ENCODE measurements at regions not wholly inside any gene's neighbourhood (a gene's known extent, or its start where the extent isn't known, plus 50 kb on each side); places are given as distances from the start of the nearest gene placed in this dataset.

DNA sequence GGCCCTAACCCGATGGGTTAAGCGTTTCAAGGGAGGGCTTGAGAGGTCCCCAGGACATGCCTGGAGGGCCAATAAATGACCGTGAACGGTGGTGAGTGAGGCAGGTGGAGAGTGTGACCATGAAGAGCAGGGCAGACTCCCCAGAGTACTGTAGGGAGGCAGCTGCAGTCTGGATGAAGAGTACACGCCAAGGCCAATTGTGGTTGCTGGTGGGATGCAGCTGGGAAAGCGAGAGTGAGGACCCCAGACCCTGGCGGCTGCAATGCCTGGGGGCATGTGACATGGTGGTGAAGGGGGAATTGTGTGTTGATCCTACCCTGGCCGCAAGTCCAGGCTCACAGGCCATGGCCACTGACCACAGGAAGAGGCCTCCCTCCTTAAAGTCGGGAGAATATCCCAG lies 62.9 kb downstream of the TMEM235 start:
- Histone ChIP-seq H3K79me2 (ENCODE audit: insufficient read depth, low read length) (no peaks in the 10 kb centered on the region), H3K36me3 (replicated peaks in 1 of 2; ENCODE audit: control insufficient read depth in 1 of 2, insufficient read depth in 2 of 2, low read length in 2 of 2) (no peaks in the 10 kb centered on the region), H3K4me2 (ENCODE audit: low read depth, low read length) (no peak overlapping the region), H2AFZ (ENCODE audit: low read length) (no peak overlapping the region), H3K4me1 (ENCODE audit: insufficient read depth, low read length) (peaks cover 15% of the 10 kb centered on the region; the same call in 1 of the 2 replicates), H3K9me3 (ENCODE audit: low read length) (no peaks in the 10 kb centered on the region), H4K20me1 (ENCODE audit: insufficient read depth, low read length) (no peaks in the 10 kb centered on the region; the same call in 1 of the 2 replicates), H3K9ac (ENCODE audit: insufficient read depth, low read depth, low read length) (no peak overlapping the region), H3K4me3 (replicated peaks in 1 of 3; ENCODE audit: insufficient read depth in 1 of 3, low read depth in 2 of 3, low read length in 3 of 3) (no peak overlapping the region), H3K27ac (ENCODE audit: extremely low read length, insufficient read depth, low read length) (no peak overlapping the region), H3K27me3 (ENCODE audit: control insufficient read depth in 1 of 2, insufficient read depth in 2 of 2, low read length in 2 of 2) (peaks cover 8 to 61% of the 10 kb centered on the region in 2 experiments)
- ChIA-PET CTCF (ENCODE audit: low intra/inter-chr PET ratio, low total read pairs) (no interaction called here), POLR2A (no interaction called here)
- ATAC-seq (peak; percentile 8; the same call in 1 of the 3 replicates), FAIRE-seq (no peak), DNase-seq (ENCODE audit: low spot score) (no peak)
- no TSS peak for BruUV-seq (replicated peaks)
- 42% methylated on average over 8 of the region's 9 CpGs for WGBS (ENCODE audit: low lambda C conversion rate)
- intact Hi-C loops (cut with micrococcal nuclease; ENCODE audit: unreplicated experiment), result no loop called here
- in situ Hi-C loops (cut with HindIII; ENCODE audit: extremely low pct_ligation_motif_present, low pct_unique_long_range_greater_than_20kb), result loop anchor here (5.0 kb wide), 1 partner anchor 128 kb away; no protein-coding TSS in a partner anchor
- TF ChIP-seq HIVEP1 (CRISPR knock-in tag; IDR thresholded peaks at IDR 0.05) (no peak), NFKB2 (CRISPR knock-in tag; IDR thresholded peaks at IDR 0.05; ENCODE audit: borderline replicate concordance) (no peak), KLF13 (CRISPR knock-in tag; IDR thresholded peaks at IDR 0.05) (no peak), MXD4 (CRISPR knock-in tag; IDR thresholded peaks at IDR 0.05) (no peak), ZNF761 (CRISPR knock-in tag; conservative IDR thresholded peaks at IDR 0.05) (no peak), ZNF282 (IDR thresholded peaks at IDR 0.05; ENCODE audit: partially characterized antibody) (no peak), ZZZ3 (CRISPR knock-in tag; IDR thresholded peaks at IDR 0.05; ENCODE audit: borderline replicate concordance) (no peak), MED13 (CRISPR knock-in tag; IDR thresholded peaks at IDR 0.05) (no peak), ZNF263 (CRISPR knock-in tag; IDR thresholded peaks at IDR 0.05) (no peak), RBFOX2 (IDR thresholded peaks at IDR 0.05; ENCODE audit: low read depth, low read length) (no peak)
- TF ChIP-seq, protein P1, sequence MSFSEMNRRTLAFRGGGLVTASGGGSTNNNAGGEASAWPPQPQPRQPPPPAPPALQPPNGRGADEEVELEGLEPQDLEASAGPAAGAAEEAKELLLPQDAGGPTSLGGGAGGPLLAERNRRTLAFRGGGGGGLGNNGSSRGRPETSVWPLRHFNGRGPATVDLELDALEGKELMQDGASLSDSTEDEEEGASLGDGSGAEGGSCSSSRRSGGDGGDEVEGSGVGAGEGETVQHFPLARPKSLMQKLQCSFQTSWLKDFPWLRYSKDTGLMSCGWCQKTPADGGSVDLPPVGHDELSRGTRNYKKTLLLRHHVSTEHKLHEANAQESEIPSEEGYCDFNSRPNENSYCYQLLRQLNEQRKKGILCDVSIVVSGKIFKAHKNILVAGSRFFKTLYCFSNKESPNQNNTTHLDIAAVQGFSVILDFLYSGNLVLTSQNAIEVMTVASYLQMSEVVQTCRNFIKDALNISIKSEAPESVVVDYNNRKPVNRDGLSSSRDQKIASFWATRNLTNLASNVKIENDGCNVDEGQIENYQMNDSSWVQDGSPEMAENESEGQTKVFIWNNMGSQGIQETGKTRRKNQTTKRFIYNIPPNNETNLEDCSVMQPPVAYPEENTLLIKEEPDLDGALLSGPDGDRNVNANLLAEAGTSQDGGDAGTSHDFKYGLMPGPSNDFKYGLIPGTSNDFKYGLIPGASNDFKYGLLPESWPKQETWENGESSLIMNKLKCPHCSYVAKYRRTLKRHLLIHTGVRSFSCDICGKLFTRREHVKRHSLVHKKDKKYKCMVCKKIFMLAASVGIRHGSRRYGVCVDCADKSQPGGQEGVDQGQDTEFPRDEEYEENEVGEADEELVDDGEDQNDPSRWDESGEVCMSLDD (CRISPR knock-in tag; IDR thresholded peaks at IDR 0.05; ENCODE audit: borderline replicate concordance), result no peak
- TF ChIP-seq, protein P2, sequence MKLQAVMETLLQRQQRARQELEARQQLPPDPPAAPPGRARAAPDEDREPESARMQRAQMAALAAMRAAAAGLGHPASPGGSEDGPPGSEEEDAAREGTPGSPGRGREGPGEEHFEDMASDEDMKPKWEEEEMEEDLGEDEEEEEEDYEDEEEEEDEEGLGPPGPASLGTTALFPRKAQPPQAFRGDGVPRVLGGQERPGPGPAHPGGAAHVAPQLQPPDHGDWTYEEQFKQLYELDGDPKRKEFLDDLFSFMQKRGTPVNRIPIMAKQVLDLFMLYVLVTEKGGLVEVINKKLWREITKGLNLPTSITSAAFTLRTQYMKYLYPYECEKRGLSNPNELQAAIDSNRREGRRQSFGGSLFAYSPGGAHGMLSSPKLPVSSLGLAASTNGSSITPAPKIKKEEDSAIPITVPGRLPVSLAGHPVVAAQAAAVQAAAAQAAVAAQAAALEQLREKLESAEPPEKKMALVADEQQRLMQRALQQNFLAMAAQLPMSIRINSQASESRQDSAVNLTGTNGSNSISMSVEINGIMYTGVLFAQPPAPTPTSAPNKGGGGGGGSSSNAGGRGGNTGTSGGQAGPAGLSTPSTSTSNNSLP (IDR thresholded peaks at IDR 0.05; ENCODE audit: low read depth, low read length), result no peak
- TF ChIP-seq, protein P3, sequence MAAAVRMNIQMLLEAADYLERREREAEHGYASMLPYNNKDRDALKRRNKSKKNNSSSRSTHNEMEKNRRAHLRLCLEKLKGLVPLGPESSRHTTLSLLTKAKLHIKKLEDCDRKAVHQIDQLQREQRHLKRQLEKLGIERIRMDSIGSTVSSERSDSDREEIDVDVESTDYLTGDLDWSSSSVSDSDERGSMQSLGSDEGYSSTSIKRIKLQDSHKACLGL (CRISPR knock-in tag; IDR thresholded peaks at IDR 0.05), result no peak
- TF ChIP-seq, protein P4, sequence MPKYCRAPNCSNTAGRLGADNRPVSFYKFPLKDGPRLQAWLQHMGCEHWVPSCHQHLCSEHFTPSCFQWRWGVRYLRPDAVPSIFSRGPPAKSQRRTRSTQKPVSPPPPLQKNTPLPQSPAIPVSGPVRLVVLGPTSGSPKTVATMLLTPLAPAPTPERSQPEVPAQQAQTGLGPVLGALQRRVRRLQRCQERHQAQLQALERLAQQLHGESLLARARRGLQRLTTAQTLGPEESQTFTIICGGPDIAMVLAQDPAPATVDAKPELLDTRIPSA (CRISPR knock-in tag; IDR thresholded peaks at IDR 0.05; ENCODE audit: borderline replicate concordance), result no peak
- TF ChIP-seq, protein P5, sequence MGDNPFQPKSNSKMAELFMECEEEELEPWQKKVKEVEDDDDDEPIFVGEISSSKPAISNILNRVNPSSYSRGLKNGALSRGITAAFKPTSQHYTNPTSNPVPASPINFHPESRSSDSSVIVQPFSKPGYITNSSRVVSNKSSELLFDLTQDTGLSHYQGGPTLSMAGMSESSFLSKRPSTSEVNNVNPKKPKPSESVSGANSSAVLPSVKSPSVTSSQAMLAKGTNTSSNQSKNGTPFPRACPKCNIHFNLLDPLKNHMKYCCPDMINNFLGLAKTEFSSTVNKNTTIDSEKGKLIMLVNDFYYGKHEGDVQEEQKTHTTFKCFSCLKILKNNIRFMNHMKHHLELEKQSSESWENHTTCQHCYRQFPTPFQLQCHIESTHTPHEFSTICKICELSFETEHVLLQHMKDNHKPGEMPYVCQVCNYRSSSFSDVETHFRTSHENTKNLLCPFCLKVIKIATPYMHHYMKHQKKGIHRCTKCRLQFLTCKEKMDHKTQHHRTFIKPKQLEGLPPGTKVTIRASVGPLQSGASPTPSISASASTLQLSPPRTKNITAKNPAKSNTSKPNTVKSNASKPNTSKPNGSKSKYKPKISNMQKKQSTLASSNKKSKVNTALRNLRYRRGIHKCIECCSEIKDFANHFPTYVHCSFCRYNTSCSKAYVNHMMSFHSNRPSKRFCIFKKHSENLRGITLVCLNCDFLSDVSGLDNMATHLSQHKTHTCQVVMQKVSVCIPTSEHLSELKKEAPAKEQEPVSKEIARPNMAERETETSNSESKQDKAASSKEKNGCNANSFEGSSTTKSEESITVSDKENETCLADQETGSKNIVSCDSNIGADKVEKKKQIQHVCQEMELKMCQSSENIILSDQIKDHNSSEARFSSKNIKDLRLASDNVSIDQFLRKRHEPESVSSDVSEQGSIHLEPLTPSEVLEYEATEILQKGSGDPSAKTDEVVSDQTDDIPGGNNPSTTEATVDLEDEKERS (CRISPR knock-in tag; IDR thresholded peaks at IDR 0.05), result no peak
